ENCODE measurements at regions not wholly inside any gene's neighbourhood (a gene's known extent, or its start where the extent isn't known, plus 50 kb on each side); places are given as distances from the start of the nearest gene placed in this dataset.

- TF ChIP-seq POLR2AphosphoS5 (IDR thresholded peaks at IDR 0.05; ENCODE audit: low read depth, low read length) (no peak), TAF1 (IDR thresholded peaks at IDR 0.05; ENCODE audit: borderline replicate concordance, insufficient read depth, low read length) (no peak)
These were observed 129.8 kb downstream of the NXNL2 start for GRCh38 chr9:88664773-88665172.

Data from PFSK-1 (cell line).